HepG2 (cell line): ENCODE measurements at regions not wholly inside any gene's neighbourhood (a gene's known extent, or its start where the extent isn't known, plus 50 kb on each side); places are given as distances from the start of the nearest gene placed in this dataset.

Experiments
- ATAC-seq: fragments of 200-7000 bp; cut with Tn5 transposase; 3 replicates; pipeline ENCODE4 v1.9.1; 2020; ENCODE audit warnings: mild to moderate bottlenecking, moderate library complexity
- BruUV-seq: library from RNA; stranded (reverse); fragments of 400-500 nt; replicated peaks from 2 replicates; lab custom pipeline; 2021; lab: Mats Ljungman, UMichigan
- CTCF ChIA-PET: fragments of 300-600 bp; formaldehyde crosslinking; extraction: SDS; loops from one replicate; lab custom pipeline; 2021; ENCODE audit warnings: low total read pairs, inconsistent platforms, low intra/inter-chr PET ratio; lab: Yijun Ruan, JAX
- POLR2A ChIA-PET: fragments of 350-600 bp; sonication (Branson Sonifier 250); formaldehyde crosslinking; loops from one replicate; lab custom pipeline; 2020; ENCODE audit warnings: antibody characterized with exemption, inconsistent platforms; lab: Yijun Ruan, JAX
- DNase-seq: peaks from one replicate; pipeline ENCODE4 v3.0.0-alpha.2; 2015; ENCODE audit warnings: low spot score
- FAIRE-seq: peaks from 3 replicates; lab custom pipeline; 2011; peaks lifted over from hg19 to GRCh38; lab: Jason Lieb, UNC
- H2AFZ ChIP-seq: one replicate; pipeline ENCODE4 v1.6.1; 2011; ENCODE audit warnings: low read length, inconsistent platforms
- H3K27ac ChIP-seq: fragments of 300-600 bp; 3 replicates; pipeline ENCODE4 v1.8.0; 2011; ENCODE audit warnings: mixed run types, mild to moderate bottlenecking, mixed read lengths, low read length, inconsistent platforms; ENCODE audit not compliant: insufficient read depth; ENCODE audit errors: extremely low read length
- H3K27me3 ChIP-seq, 2 experiments: fragments of 200-600 bp in 1 of 2; 2 replicates in 1 of 2; 3 replicates in 1 of 2; pipeline versions ENCODE4 v1.6.0 to v1.8.0; 2011; ENCODE audit warnings: low read length in 2 of 2, mild to moderate bottlenecking in 2 of 2, moderate library complexity in 2 of 2, inconsistent platforms in 1 of 2; ENCODE audit not compliant: insufficient read depth in 2 of 2, control insufficient read depth in 1 of 2
- H3K36me3 ChIP-seq, 2 experiments: fragments of 200-600 bp in 1 of 2; replicated peaks in 1 of 2; 2 replicates in 1 of 2; 3 replicates in 1 of 2; pipeline versions ENCODE4 v1.5.1 to v1.8.0; 2011; ENCODE audit warnings: low read length in 2 of 2, inconsistent platforms in 1 of 2; ENCODE audit not compliant: insufficient read depth in 2 of 2, control insufficient read depth in 1 of 2
- H3K4me1 ChIP-seq: 2 replicates; pipeline ENCODE4 v1.5.1; 2012; ENCODE audit warnings: low read length, inconsistent platforms; ENCODE audit not compliant: insufficient read depth
- H3K4me2 ChIP-seq: 2 replicates; pipeline ENCODE4 v1.6.0; 2011; ENCODE audit warnings: low read depth, low read length, inconsistent platforms
- H3K4me3 ChIP-seq, 3 experiments: fragments of 200-600 bp in 1 of 3; sonication (generic), shearing (Covaris generic) in 1 of 3; replicated peaks in 1 of 3; 2 replicates each; pipeline ENCODE4 v1.5.1; 2011 to 2016; ENCODE audit warnings: low read length in 3 of 3, inconsistent platforms in 2 of 3, low read depth in 2 of 3, mild to moderate bottlenecking in 2 of 3, control low read depth in 1 of 3, mixed read lengths in 1 of 3; ENCODE audit not compliant: insufficient read depth in 1 of 3
- H3K79me2 ChIP-seq: one replicate; pipeline ENCODE4 v1.6.1; 2011; ENCODE audit warnings: low read length, inconsistent platforms; ENCODE audit not compliant: insufficient read depth
- H3K9ac ChIP-seq: 2 replicates; pipeline ENCODE4 v1.6.0; 2011; ENCODE audit warnings: mild to moderate bottlenecking, low read depth, low read length, inconsistent platforms; ENCODE audit not compliant: insufficient read depth
- H3K9me3 ChIP-seq: 2 replicates; pipeline ENCODE4 v1.5.1; 2012; ENCODE audit warnings: mild to moderate bottlenecking, low read length
- H4K20me1 ChIP-seq: 2 replicates; pipeline ENCODE4 v1.6.0; 2011; ENCODE audit warnings: inconsistent platforms, mild to moderate bottlenecking, low read length, moderate library complexity; ENCODE audit not compliant: insufficient read depth
- CBX5 ChIP-seq: sonication (generic); formaldehyde crosslinking; IDR thresholded peaks from 2 replicates; pipeline ENCODE4 v1.4.0; 2020; ENCODE audit warnings: missing genetic modification reagents, borderline replicate concordance
- FOXK2 ChIP-seq: fragments of 450-650 bp; IDR thresholded peaks from 2 replicates; pipeline ENCODE4 v1.6.1; 2016
- HNRNPH1 ChIP-seq: fragments of 200-400 bp; formaldehyde crosslinking; optimal IDR thresholded peaks from 2 replicates; pipeline ENCODE3; 2017; ENCODE audit warnings: mild to moderate bottlenecking, low read depth, low read length
- MYC ChIP-seq: sonication (generic); formaldehyde crosslinking; IDR thresholded peaks from 2 replicates; pipeline ENCODE4 v1.9.0; 2021; ENCODE audit warnings: missing genetic modification reagents, borderline replicate concordance
- POGK ChIP-seq: sonication (generic); formaldehyde crosslinking; conservative IDR thresholded peaks from 2 replicates; pipeline ENCODE4 v1.8.0; 2022; ENCODE audit warnings: mild to moderate bottlenecking, moderate library complexity, missing genetic modification reagents
- SSRP1 ChIP-seq: IDR thresholded peaks from 2 replicates; pipeline ENCODE4 v1.6.1; 2016; ENCODE audit warnings: control low read depth
- ZBTB34 ChIP-seq: sonication (generic); formaldehyde crosslinking; IDR thresholded peaks from 2 replicates; pipeline ENCODE4 v1.8.0; 2022; ENCODE audit warnings: mild to moderate bottlenecking, missing genetic modification reagents
- ZFP1 ChIP-seq: IDR thresholded peaks from 2 replicates; pipeline ENCODE4 v1.6.1; 2016
- ZNF24 ChIP-seq: fragments of 450-650 bp; IDR thresholded peaks from 2 replicates; pipeline ENCODE4 v1.6.1; 2017; ENCODE audit warnings: antibody characterized with exemption, mild to moderate bottlenecking
- ZNF281 ChIP-seq: sonication (generic); formaldehyde crosslinking; IDR thresholded peaks from 2 replicates; pipeline ENCODE4 v1.4.0; 2020; ENCODE audit warnings: missing genetic modification reagents, borderline replicate concordance
- ZNF468 ChIP-seq: sonication (generic); formaldehyde crosslinking; IDR thresholded peaks from 2 replicates; pipeline ENCODE4 v1.8.0; 2022; ENCODE audit warnings: mild to moderate bottlenecking, moderate library complexity, missing genetic modification reagents
- ZNF572 ChIP-seq: sonication (generic); formaldehyde crosslinking; IDR thresholded peaks from 2 replicates; pipeline ENCODE4 v1.5.1; 2020; ENCODE audit warnings: mild to moderate bottlenecking, missing genetic modification reagents
- ZNF629 ChIP-seq: sonication (generic); formaldehyde crosslinking; conservative IDR thresholded peaks from 2 replicates; pipeline ENCODE4 v1.5.0; 2020; ENCODE audit warnings: missing genetic modification reagents
- ZNF850 ChIP-seq: sonication (generic); formaldehyde crosslinking; conservative IDR thresholded peaks from 2 replicates; pipeline ENCODE4 v1.9.0; 2021; ENCODE audit warnings: mild to moderate bottlenecking, missing genetic modification reagents
- WGBS: methylation state at CpG from one replicate; pipeline ENCODE4 v1.1.6; 2017; ENCODE audit warnings: low lambda C conversion rate; 5-methylcytosine and 5-hydroxymethylcytosine counted together
- in situ Hi-C: cut with HindIII; loops from 2 replicates; pipeline ENCODE4 v1.10.0; 2017; ENCODE audit warnings: low pct_unique_long_range_greater_than_20kb; ENCODE audit not compliant: extremely low pct_ligation_motif_present
- intact Hi-C: fragments of 100-400 bp; cut with micrococcal nuclease; formaldehyde crosslinking; loops from one replicate; pipeline ENCODE4 v1.10.0; 2022; ENCODE audit not compliant: unreplicated experiment
- TF ChIP-seq, protein P1 (sequence below): IDR thresholded peaks from 2 replicates; pipeline ENCODE4 v1.6.1; 2018; ENCODE audit warnings: missing genetic modification reagents, mild to moderate bottlenecking, missing compliant biosample characterization

DNA sequence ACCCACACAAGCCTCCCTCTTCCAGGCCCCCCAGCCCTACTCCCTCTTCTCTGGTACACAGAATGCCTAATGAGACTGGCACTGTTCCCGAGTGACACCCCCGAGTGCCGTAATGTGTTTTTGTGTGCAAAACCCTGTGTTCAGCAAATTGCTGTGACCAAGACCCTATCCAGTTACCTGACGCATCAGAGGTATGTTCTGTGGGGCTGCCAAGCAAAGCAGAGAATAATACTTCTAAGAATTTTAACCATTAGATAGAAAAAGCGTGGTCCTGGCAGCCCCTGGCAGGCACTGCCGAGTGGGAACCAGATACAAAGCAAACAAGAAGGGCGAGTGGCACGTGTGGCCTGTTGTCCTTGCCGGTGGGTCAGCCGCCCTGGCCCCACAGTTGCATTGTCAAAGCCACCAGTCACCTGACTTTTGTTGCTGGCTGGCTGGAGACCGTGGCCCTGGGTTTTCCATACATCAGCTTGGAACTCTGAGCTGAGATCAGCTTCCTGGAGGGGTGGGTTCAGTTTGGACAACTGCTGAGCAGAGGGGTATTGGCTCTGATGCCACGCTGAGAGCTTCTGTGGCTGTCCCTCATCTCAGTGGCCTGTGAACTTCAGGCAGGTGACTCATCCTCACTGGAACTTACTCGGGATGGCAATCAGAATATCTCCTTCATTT, 69.1 kb upstream of the BRD7 start (continued):
- TF ChIP-seq, protein P1, sequence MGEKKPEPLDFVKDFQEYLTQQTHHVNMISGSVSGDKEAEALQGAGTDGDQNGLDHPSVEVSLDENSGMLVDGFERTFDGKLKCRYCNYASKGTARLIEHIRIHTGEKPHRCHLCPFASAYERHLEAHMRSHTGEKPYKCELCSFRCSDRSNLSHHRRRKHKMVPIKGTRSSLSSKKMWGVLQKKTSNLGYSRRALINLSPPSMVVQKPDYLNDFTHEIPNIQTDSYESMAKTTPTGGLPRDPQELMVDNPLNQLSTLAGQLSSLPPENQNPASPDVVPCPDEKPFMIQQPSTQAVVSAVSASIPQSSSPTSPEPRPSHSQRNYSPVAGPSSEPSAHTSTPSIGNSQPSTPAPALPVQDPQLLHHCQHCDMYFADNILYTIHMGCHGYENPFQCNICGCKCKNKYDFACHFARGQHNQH (CRISPR knock-in tag) = 0 out of 2 replicates have a peak, but pooled peaks have one; percentile 33
- TF ChIP-seq, all 625 proteins: peak for 74

DNA sequence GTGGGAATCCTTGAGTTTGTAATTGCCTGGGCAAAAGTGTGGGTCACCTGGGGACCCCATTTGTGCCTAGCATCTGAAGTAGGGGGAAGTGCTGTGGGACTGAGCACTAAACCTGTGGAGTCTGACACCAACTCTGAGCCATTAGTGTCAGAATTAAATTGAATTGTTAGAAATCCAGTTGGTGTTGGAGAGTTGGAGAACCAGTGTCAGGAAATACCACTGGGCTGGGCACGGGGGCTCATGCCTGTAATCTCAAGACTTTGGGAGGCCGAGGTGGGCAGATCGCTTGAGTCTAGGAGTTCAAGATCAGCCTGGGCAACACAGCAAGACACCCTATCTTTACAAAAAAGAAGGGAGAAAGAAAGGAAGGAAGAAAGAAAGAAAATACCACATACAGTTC, 67.5 kb upstream of the BRD7 start:
- Histone ChIP-seq H3K27ac (no peak overlapping the region), H3K27me3 (peaks cover 4 to 35% of the 10 kb centered on the region in 2 experiments; a peak in 3 of 5 replicates), H3K4me3 (no peak overlapping the region), H3K9me3 (peaks cover 15% of the 10 kb centered on the region), H3K9ac (no peak overlapping the region), H4K20me1 (no peaks in the 10 kb centered on the region), H3K79me2 (no peaks in the 10 kb centered on the region), H3K4me2 (no peak overlapping the region), H3K4me1 (peaks cover 43% of the 10 kb centered on the region), H3K36me3 (no peaks in the 10 kb centered on the region), H2AFZ (no peak overlapping the region)
- POLR2A ChIA-PET = no interaction called here
- intact Hi-C loops (loop anchor here (5.0 kb wide), 2 partner anchors 34 to 64 kb away; no protein-coding TSS in a partner anchor), in situ Hi-C loops (no loop called here)
- no peak for ATAC-seq
- no peak for FAIRE-seq
- CTCF ChIA-PET = no interaction called here
- WGBS = 39% methylated on average over 3 of the region's 3 CpGs
- BruUV-seq = no TSS peak
- no peak for DNase-seq
- TF ChIP-seq MYC (no peak), ZFP1 (no peak), ZBTB34 (no peak), SSRP1 (CRISPR knock-in tag) (no peak), CBX5 (CRISPR knock-in tag) (no peak), ZNF572 (CRISPR knock-in tag) (no peak), ZNF629 (CRISPR knock-in tag) (no peak), ZNF468 (no peak), ZNF24 (no peak), FOXK2 (no peak), HNRNPH1 (no peak), ZNF281 (CRISPR knock-in tag) (no peak), POGK (CRISPR knock-in tag) (no peak), ZNF850 (CRISPR knock-in tag) (no peak)
